ENCODE measurements at regions not wholly inside any gene's neighbourhood (a gene's known extent, or its start where the extent isn't known, plus 50 kb on each side); places are given as distances from the start of the nearest gene placed in this dataset.

DNA sequence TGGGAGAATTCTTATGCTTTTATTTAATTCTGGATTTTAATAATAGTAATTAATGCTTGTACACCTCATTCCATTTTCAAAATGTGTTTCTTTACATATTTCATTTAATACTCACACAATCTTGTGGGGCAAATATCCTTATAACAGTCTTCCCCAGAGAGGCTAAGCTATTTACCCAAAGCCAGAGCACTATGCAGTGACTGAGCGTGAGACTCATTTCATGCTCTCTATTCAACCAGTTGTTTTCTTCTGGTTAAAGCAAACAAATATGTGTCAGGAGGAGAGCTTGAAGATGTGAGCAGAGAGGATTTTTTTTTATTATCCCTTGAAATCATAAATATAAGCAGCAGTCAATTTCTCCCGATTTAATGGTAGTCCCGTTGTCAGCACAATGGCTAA lies 548.3 kb upstream of the TBL1XR1 start:
- no TSS peak for BruUV-seq (replicated peaks)
- Histone ChIP-seq H3K9me3 (ENCODE audit: insufficient read depth, low read depth) (peaks cover 6% of the 10 kb centered on the region; the same call in 1 of the 2 replicates), H3K4me2 (no peak overlapping the region), H2AFZ (no peak overlapping the region), H3K4me1 (replicated peaks; ENCODE audit: insufficient read depth) (peaks cover 13% of the 10 kb centered on the region), H4K20me1 (ENCODE audit: insufficient read depth) (no peaks in the 10 kb centered on the region), H3K4me3 (no peak overlapping the region), H3K79me2 (ENCODE audit: low read depth) (no peaks in the 10 kb centered on the region), H3K36me3 (ENCODE audit: low read depth) (no peaks in the 10 kb centered on the region), H3F3A (ENCODE audit: insufficient read depth, low read depth) (peaks cover 11% of the 10 kb centered on the region; the same call in 1 of the 2 replicates), H3K27me3 (ENCODE audit: insufficient read depth, low read depth) (no peaks in the 10 kb centered on the region), H3K9me2 (ENCODE audit: insufficient read depth) (no peaks in the 10 kb centered on the region), H3K27ac (no peak overlapping the region)
- TF ChIP-seq EZH2 (IDR thresholded peaks at IDR 0.05; ENCODE audit: low read depth): no peak
- TF ChIP-seq CTCF (conservative IDR thresholded peaks at IDR 0.05): no peak
- CTCF ChIA-PET: no interaction called here
- intact Hi-C loops (cut with micrococcal nuclease; ENCODE audit: unreplicated experiment): loop anchor here (10.0 kb wide), 2 partner anchors 221 to 461 kb away; no protein-coding TSS in a partner anchor
- POLR2A ChIA-PET (ENCODE audit: unreplicated experiment): interaction anchor here (0.6 kb wide), 3 partner anchors 9 to 594 kb away, joined by 3 to 6 read pairs (median 5); no protein-coding TSS in a partner anchor
- DNase-seq: no peak

GRCh38 chr3:177746337-177746933 lies 549.2 kb upstream of the TBL1XR1 start:
- POLR2A ChIA-PET (ENCODE audit: unreplicated experiment): interaction anchor here (0.6 kb wide), 1 partner anchor 12 kb away, joined by 5 read pairs; no protein-coding TSS in a partner anchor
- TF ChIP-seq EZH2 (IDR thresholded peaks at IDR 0.05; ENCODE audit: low read depth) (no peak), CTCF (conservative IDR thresholded peaks at IDR 0.05) (no peak)
- Histone ChIP-seq H3K79me2 (ENCODE audit: low read depth) (no peaks in the 10 kb centered on the region), H3K4me2 (no peak overlapping the region), H3K9me2 (ENCODE audit: insufficient read depth) (no peaks in the 10 kb centered on the region), H3K4me3 (no peak overlapping the region), H3K27ac (no peak overlapping the region), H3K36me3 (ENCODE audit: low read depth) (no peaks in the 10 kb centered on the region), H3K9me3 (ENCODE audit: insufficient read depth, low read depth) (peaks cover 6% of the 10 kb centered on the region; the same call in 1 of the 2 replicates), H4K20me1 (ENCODE audit: insufficient read depth) (no peaks in the 10 kb centered on the region), H3F3A (ENCODE audit: insufficient read depth, low read depth) (peaks cover 11% of the 10 kb centered on the region; the same call in 1 of the 2 replicates), H2AFZ (no peak overlapping the region), H3K27me3 (ENCODE audit: insufficient read depth, low read depth) (no peaks in the 10 kb centered on the region), H3K4me1 (replicated peaks; ENCODE audit: insufficient read depth) (peaks cover 13% of the 10 kb centered on the region)
- BruUV-seq (replicated peaks): no TSS peak
- intact Hi-C loops (cut with micrococcal nuclease; ENCODE audit: unreplicated experiment): loop anchor here (10.0 kb wide), 2 partner anchors 222 to 462 kb away; no protein-coding TSS in a partner anchor
- CTCF ChIA-PET: interaction anchor here (0.6 kb wide), 1 partner anchor 618 kb away, joined by 5 read pairs; no protein-coding TSS in a partner anchor
- DNase-seq: no peak

DNA sequence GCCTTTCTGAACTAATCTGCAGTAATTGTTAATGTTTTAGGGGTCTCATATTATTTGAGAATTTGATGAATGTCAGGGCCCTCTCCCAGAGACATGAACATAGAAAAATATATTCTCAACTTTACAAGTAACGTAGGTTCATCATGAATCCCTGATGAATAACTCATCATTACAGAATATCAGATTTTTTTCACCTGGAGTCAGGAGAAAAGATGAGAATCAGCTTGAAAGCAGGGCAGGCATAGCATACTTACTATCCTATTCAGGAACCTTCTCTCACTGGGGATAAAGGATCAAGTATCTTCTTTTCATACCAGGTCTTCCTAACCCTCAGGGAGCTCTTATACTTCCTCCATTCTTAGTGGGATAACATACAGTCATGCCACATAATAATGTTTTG lies 552.6 kb upstream of the TBL1XR1 start:
- Histone ChIP-seq H3K79me2 (ENCODE audit: low read depth) (no peaks in the 10 kb centered on the region), H3K4me1 (replicated peaks; ENCODE audit: insufficient read depth) (peaks cover 16% of the 10 kb centered on the region), H3K9me3 (ENCODE audit: insufficient read depth, low read depth) (no peaks in the 10 kb centered on the region), H4K20me1 (ENCODE audit: insufficient read depth) (no peaks in the 10 kb centered on the region), H3K27me3 (ENCODE audit: insufficient read depth, low read depth) (no peaks in the 10 kb centered on the region), H3K27ac (no peak overlapping the region), H3F3A (ENCODE audit: insufficient read depth, low read depth) (peaks cover 4% of the 10 kb centered on the region; the same call in 1 of the 2 replicates), H3K9me2 (ENCODE audit: insufficient read depth) (no peaks in the 10 kb centered on the region), H3K4me3 (no peak overlapping the region), H3K4me2 (no peak overlapping the region), H2AFZ (no peak overlapping the region), H3K36me3 (ENCODE audit: low read depth) (no peaks in the 10 kb centered on the region)
- ChIA-PET POLR2A (ENCODE audit: unreplicated experiment) (interaction anchor here (0.6 kb wide), 1 partner anchor 390 kb away, joined by 28 read pairs; no protein-coding TSS in a partner anchor), CTCF (no interaction called here)
- TF ChIP-seq EZH2 (IDR thresholded peaks at IDR 0.05; ENCODE audit: low read depth) (no peak), CTCF (conservative IDR thresholded peaks at IDR 0.05) (no peak)
- BruUV-seq (replicated peaks): no TSS peak
- DNase-seq: no peak
- intact Hi-C loops (cut with micrococcal nuclease; ENCODE audit: unreplicated experiment): loop anchor here (10.0 kb wide), 2 partner anchors 225 to 465 kb away; no protein-coding TSS in a partner anchor

Data from PC-9 (cell line).